Omental fat pad (tissue), 3 donors: ENCODE measurements at regions not wholly inside any gene's neighbourhood (a gene's known extent, or its start where the extent isn't known, plus 50 kb on each side); places are given as distances from the start of the nearest gene placed in this dataset.

Experiments used
- ATAC-seq: fragments of 150-250 bp; one replicate; pipeline ENCODE4 v1.9.1; 2016; ENCODE audit warnings: mild to moderate bottlenecking, moderate library complexity; ENCODE audit not compliant: low FRiP score
- DNase-seq: peaks from one replicate; pipeline ENCODE4 v3.0.0-alpha.2; 2019; ENCODE audit warnings: low spot score
- CTCF ChIP-seq, 3 donors: fragments of 450-650 bp; IDR thresholded peaks; one replicate each; pipeline ENCODE4 v1.5.1; 2016 to 2017; ENCODE audit warnings: antibody characterized with exemption in 3 of 3, mild to moderate bottlenecking in 3 of 3, moderate library complexity in 2 of 3

GRCh38 chr2:67663776-67664175 lies 266.6 kb downstream of the ETAA1 start:
- no peak for ATAC-seq
- TF ChIP-seq CTCF (IDR thresholded peaks at IDR 0.05), result no peak
- DNase-seq, result no peak

GRCh38 chr2:67666386-67667053 lies 269.4 kb downstream of the ETAA1 start:
- ATAC-seq (no peak), DNase-seq (no peak)
- TF ChIP-seq CTCF (IDR thresholded peaks at IDR 0.05), result no peak

- no peak for TF ChIP-seq CTCF (IDR thresholded peaks at IDR 0.05)
Measured at GRCh38 chr2:67667054-67667908, 270.1 kb downstream of the ETAA1 start.

GRCh38 chr2:67668538-67668937 lies 271.4 kb downstream of the ETAA1 start:
- ATAC-seq (no peak), DNase-seq (no peak)
- TF ChIP-seq CTCF (IDR thresholded peaks at IDR 0.05), result no peak

More at GRCh38 chr2:67667054-67667908, 270.1 kb downstream of the ETAA1 start:
- no peak for ATAC-seq
- DNase-seq, result no peak

GRCh38 chr2:67669168-67669567 lies 272.0 kb downstream of the ETAA1 start:
- no peak for TF ChIP-seq CTCF (IDR thresholded peaks at IDR 0.05)
- no peak for ATAC-seq
- no peak for DNase-seq

GRCh38 chr2:67669766-67670165 lies 272.6 kb downstream of the ETAA1 start:
- no peak for DNase-seq
- ATAC-seq, result no peak
- no peak for TF ChIP-seq CTCF (IDR thresholded peaks at IDR 0.05)
